A549 (cell line): ENCODE measurements at regions not wholly inside any gene's neighbourhood (a gene's known extent, or its start where the extent isn't known, plus 50 kb on each side); places are given as distances from the start of the nearest gene placed in this dataset.

Experiments
- ATAC-seq, 2 experiments: fragments of 200-7000 bp in 1 of 2; fragments of >200 bp in 1 of 2; cut with Nextera tagmentation in 1 of 2; cut with Tn5 transposase in 1 of 2; 3 replicates each; pipeline versions ENCODE4 v1.8.0 to v1.9.1; 2018 to 2020; ENCODE audit warnings: mild to moderate bottlenecking in 1 of 2, moderate library complexity in 1 of 2
- CTCF ChIA-PET: fragments of 300-600 bp; sonication (Branson Sonifier 250); formaldehyde crosslinking; extraction: SDS; loops from one replicate; lab custom pipeline; 2021; ENCODE audit warnings: antibody characterized with exemption, inconsistent platforms; lab: Yijun Ruan, JAX
- POLR2A ChIA-PET: fragments of 350-600 bp; formaldehyde crosslinking; extraction: SDS; loops from one replicate; lab custom pipeline; 2021; ENCODE audit warnings: antibody characterized with exemption, inconsistent platforms; lab: Yijun Ruan, JAX
- DNase-seq, 2 experiments: peaks; one replicate each; pipeline versions ENCODE4 v3.0.0 to v3.0.0-alpha.2; 2011 to 2016; ENCODE audit warnings: low read depth in 1 of 2, low spot score in 1 of 2
- FAIRE-seq: peaks from 2 replicates; lab custom pipeline; 2011; peaks lifted over from hg19 to GRCh38; lab: Jason Lieb, UNC
- H3K27ac ChIP-seq, 2 experiments: fragments of >200 bp; sonication (Bioruptor Twin); formaldehyde crosslinking; 3 replicates each; pipeline ENCODE4 v1.5.1; 2016 to 2017
- H3K4me1 ChIP-seq: fragments of >200 bp; sonication (Bioruptor Twin); formaldehyde crosslinking; 3 replicates; pipeline ENCODE4 v1.6.1; 2016
- H3K4me2 ChIP-seq: fragments of >200 bp; sonication (Bioruptor Twin); formaldehyde crosslinking; 3 replicates; pipeline ENCODE4 v1.6.1; 2016
- H3K4me3 ChIP-seq: fragments of >200 bp; sonication (Bioruptor Twin); formaldehyde crosslinking; 3 replicates; pipeline ENCODE4 v1.5.1; 2016
- H3K9me3 ChIP-seq: fragments of >200 bp; sonication (Bioruptor Twin); formaldehyde crosslinking; 3 replicates; pipeline ENCODE4 v1.6.1; 2016
- CEBPB ChIP-seq, 2 experiments: fragments of >200 bp in 1 of 2; sonication (Bioruptor Twin) in 1 of 2; formaldehyde crosslinking in 1 of 2; IDR thresholded peaks; 2 replicates each; pipeline ENCODE4 v1.6.1; 2012 to 2016
- CHD4 ChIP-seq: fragments of 200-600 bp; sonication (generic); IDR thresholded peaks from 2 replicates; pipeline ENCODE4 v1.6.1; 2016; ENCODE audit warnings: antibody characterized with exemption, mild to moderate bottlenecking, borderline replicate concordance
- EHMT2 ChIP-seq: fragments of 200-600 bp; sonication (generic); IDR thresholded peaks from 2 replicates; pipeline ENCODE4 v1.6.1; 2016; ENCODE audit warnings: antibody characterized with exemption, low read depth, mild to moderate bottlenecking, moderate library complexity
- ESRRA ChIP-seq: fragments of 150-350 bp; IDR thresholded peaks from 2 replicates; pipeline ENCODE4 v1.6.1; 2014; ENCODE audit warnings: mild to moderate bottlenecking, low read length, borderline replicate concordance
- FOXS1 ChIP-seq: fragments of 250-450 bp; sonication (Bioruptor Pico); IDR thresholded peaks from 2 replicates; pipeline ENCODE4 v1.5.0; 2020; ENCODE audit warnings: mild to moderate bottlenecking, moderate library complexity
- HDAC2 ChIP-seq: fragments of 200-600 bp; sonication (generic); IDR thresholded peaks from 2 replicates; pipeline ENCODE4 v1.6.1; 2016
- HEYL ChIP-seq: fragments of 250-450 bp; sonication (Bioruptor Pico); IDR thresholded peaks from 2 replicates; pipeline ENCODE4 v1.8.0; 2021; ENCODE audit warnings: mild to moderate bottlenecking, moderate library complexity
- HOXA7 ChIP-seq: fragments of 250-450 bp; sonication (Bioruptor Pico); IDR thresholded peaks from 2 replicates; pipeline ENCODE4 v1.5.0; 2020; ENCODE audit warnings: mild to moderate bottlenecking, moderate library complexity
- HOXB5 ChIP-seq: fragments of 250-450 bp; sonication (Bioruptor Pico); IDR thresholded peaks from 2 replicates; pipeline ENCODE4 v1.5.0; 2020; ENCODE audit warnings: mild to moderate bottlenecking, moderate library complexity
- JUNB ChIP-seq: fragments of >200 bp; sonication (Bioruptor Twin); formaldehyde crosslinking; IDR thresholded peaks from 2 replicates; pipeline ENCODE4 v1.6.1; 2016
- MAFK ChIP-seq: fragments of 450-650 bp; IDR thresholded peaks from 2 replicates; pipeline ENCODE4 v1.6.1; 2014; ENCODE audit not compliant: partially characterized antibody
- NFE2L2 ChIP-seq: fragments of 150-350 bp; conservative IDR thresholded peaks from 2 replicates; pipeline ENCODE4 v1.6.1; 2014; ENCODE audit warnings: low read length
- PBX3 ChIP-seq: IDR thresholded peaks from 2 replicates; pipeline ENCODE4 v1.6.1; 2012
- PHF8 ChIP-seq: fragments of 200-600 bp; sonication (generic); IDR thresholded peaks from 2 replicates; pipeline ENCODE4 v1.6.1; 2016; ENCODE audit warnings: low read depth, mild to moderate bottlenecking, antibody characterized with exemption, moderate library complexity, borderline replicate concordance
- RCOR1 ChIP-seq: fragments of 150-350 bp; IDR thresholded peaks from 2 replicates; pipeline ENCODE4 v1.6.1; 2014; ENCODE audit warnings: antibody characterized with exemption, low read length, low read depth
- SREBF2 ChIP-seq: fragments of 450-650 bp; IDR thresholded peaks from 2 replicates; pipeline ENCODE4 v1.6.1; 2014; ENCODE audit warnings: mild to moderate bottlenecking, moderate library complexity
- TFCP2L1 ChIP-seq: fragments of 250-450 bp; sonication (Bioruptor Pico); IDR thresholded peaks from 2 replicates; pipeline ENCODE4 v1.5.0; 2021; ENCODE audit warnings: mild to moderate bottlenecking
- TP53 ChIP-seq: fragments of 250-450 bp; sonication (Bioruptor Pico); IDR thresholded peaks from 2 replicates; pipeline ENCODE4 v1.5.0; 2021; ENCODE audit warnings: mild to moderate bottlenecking, moderate library complexity
- ZC3H11A ChIP-seq: fragments of 450-650 bp; IDR thresholded peaks from 2 replicates; pipeline ENCODE4 v1.6.1; 2014; ENCODE audit warnings: antibody characterized with exemption, mild to moderate bottlenecking
- ZNF302 ChIP-seq: fragments of 250-450 bp; sonication (Bioruptor Pico); IDR thresholded peaks from 2 replicates; pipeline ENCODE4 v1.9.0; 2021; ENCODE audit warnings: inconsistent platforms, mild to moderate bottlenecking, moderate library complexity
- WGBS: methylation state at CpG from one replicate; pipeline ENCODE4 v1.1.6; 2017; ENCODE audit errors: missing lambda C conversion rate; 5-methylcytosine and 5-hydroxymethylcytosine counted together
- TF ChIP-seq, protein P1 (sequence below): fragments of 250-450 bp; sonication (Bioruptor Pico); IDR thresholded peaks from 2 replicates; pipeline ENCODE4 v1.5.0; 2021; ENCODE audit warnings: mild to moderate bottlenecking, moderate library complexity, borderline replicate concordance
- TF ChIP-seq, protein P2 (sequence below): fragments of 250-450 bp; sonication (Bioruptor Pico); IDR thresholded peaks from 2 replicates; pipeline ENCODE4 v1.5.0; 2020; ENCODE audit warnings: low read depth, mild to moderate bottlenecking, moderate library complexity
- TF ChIP-seq, protein P3 (sequence below): fragments of >200 bp; sonication (Bioruptor Twin); formaldehyde crosslinking; IDR thresholded peaks from 3 replicates; pipeline ENCODE4 v1.5.1; 2016
- TF ChIP-seq, protein P4 (sequence below): fragments of 150-350 bp; IDR thresholded peaks from 2 replicates; pipeline ENCODE4 v1.6.1; 2014; ENCODE audit warnings: low read depth, mild to moderate bottlenecking, low read length

DNA sequence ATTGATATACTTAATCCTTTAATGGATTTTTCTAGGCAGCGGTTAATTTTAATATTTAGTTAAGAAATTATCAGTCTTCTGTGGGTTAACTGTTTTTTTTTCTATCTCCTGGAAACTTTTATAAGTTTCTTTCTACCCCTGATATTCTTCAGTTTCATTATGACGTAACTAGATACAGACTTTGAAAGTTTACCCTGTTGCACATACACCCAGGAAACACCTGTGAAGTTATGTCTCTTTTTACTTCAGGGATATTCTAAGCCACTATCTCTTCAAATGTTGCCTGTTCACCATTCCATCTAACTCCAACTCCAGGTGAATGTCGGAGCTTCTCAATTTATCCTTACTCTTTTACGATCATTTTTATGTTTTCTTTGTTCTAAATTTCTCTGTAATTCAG is 329.0 kb downstream of the ICE1 start:
- FAIRE-seq, result no peak
- H3K9me3 ChIP-seq, result no peaks in the 10 kb centered on the region
- ChIA-PET POLR2A (no interaction called here), CTCF (no interaction called here)
- ATAC-seq, result no peak
- DNase-seq, result no peak
- H3K4me2 ChIP-seq, result no peak overlapping the region
- H3K4me3 ChIP-seq, result no peak overlapping the region
- WGBS, result 23% methylated on average over 4 of the region's 4 CpGs
- H3K4me1 ChIP-seq, result no peaks in the 10 kb centered on the region
- H3K27ac ChIP-seq, result no peak overlapping the region
- no peak for TF ChIP-seq HEYL (CRISPR knock-in tag)
- TF ChIP-seq ESRRA, result no peak
- no peak for TF ChIP-seq RCOR1
- TF ChIP-seq PHF8, result no peak
- TF ChIP-seq FOXS1 (CRISPR knock-in tag), result no peak
- TF ChIP-seq CEBPB (IDR thresholded peaks at IDR 0.05), result no peak
- TF ChIP-seq, protein P1, sequence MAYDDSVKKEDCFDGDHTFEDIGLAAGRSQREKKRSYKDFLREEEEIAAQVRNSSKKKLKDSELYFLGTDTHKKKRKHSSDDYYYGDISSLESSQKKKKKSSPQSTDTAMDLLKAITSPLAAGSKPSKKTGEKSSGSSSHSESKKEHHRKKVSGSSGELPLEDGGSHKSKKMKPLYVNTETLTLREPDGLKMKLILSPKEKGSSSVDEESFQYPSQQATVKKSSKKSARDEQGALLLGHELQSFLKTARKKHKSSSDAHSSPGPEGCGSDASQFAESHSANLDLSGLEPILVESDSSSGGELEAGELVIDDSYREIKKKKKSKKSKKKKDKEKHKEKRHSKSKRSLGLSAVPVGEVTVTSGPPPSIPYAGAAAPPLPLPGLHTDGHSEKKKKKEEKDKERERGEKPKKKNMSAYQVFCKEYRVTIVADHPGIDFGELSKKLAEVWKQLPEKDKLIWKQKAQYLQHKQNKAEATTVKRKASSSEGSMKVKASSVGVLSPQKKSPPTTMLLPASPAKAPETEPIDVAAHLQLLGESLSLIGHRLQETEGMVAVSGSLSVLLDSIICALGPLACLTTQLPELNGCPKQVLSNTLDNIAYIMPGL (CRISPR knock-in tag), result no peak
- no peak for TF ChIP-seq HOXA7 (CRISPR knock-in tag)
- no peak for TF ChIP-seq TFCP2L1 (CRISPR knock-in tag)
- TF ChIP-seq ZC3H11A, result no peak

DNA sequence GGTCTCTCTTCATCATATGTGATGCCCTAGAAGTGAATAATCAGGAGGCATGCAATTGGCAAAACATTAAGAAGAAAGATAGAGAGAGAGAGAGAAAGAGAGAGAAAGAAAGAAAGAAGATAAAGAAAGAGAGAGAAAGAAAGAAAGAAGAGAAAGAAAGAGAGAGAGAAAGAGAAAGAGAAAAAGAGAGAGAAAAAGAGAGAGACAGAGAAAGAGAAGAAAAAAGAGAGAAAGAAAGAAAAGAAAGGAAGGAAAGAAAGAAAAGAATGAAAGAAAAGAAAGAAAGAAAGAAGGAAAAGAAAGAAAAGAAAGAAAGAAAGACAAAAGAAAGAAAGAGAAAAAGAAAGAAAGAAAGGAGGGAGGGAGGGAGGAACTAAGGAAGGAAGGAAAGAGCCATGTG is 318.9 kb downstream of the ICE1 start:
- FAIRE-seq, result no peak
- Histone ChIP-seq H3K9me3 (0 out of 3 replicates have a peak, but pooled peaks cover 3% of the 10 kb centered on the region), H3K4me2 (no peak overlapping the region), H3K4me3 (no peak overlapping the region), H3K27ac (no peak overlapping the region), H3K4me1 (no peaks in the 10 kb centered on the region)
- no peak for DNase-seq
- TF ChIP-seq, protein P2, sequence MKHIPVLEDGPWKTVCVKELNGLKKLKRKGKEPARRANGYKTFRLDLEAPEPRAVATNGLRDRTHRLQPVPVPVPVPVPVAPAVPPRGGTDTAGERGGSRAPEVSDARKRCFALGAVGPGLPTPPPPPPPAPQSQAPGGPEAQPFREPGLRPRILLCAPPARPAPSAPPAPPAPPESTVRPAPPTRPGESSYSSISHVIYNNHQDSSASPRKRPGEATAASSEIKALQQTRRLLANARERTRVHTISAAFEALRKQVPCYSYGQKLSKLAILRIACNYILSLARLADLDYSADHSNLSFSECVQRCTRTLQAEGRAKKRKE (CRISPR knock-in tag), result no peak
- TF ChIP-seq FOXS1 (CRISPR knock-in tag) (no peak), CHD4 (no peak), SREBF2 (no peak), NFE2L2 (no peak), TP53 (CRISPR knock-in tag) (no peak), HEYL (CRISPR knock-in tag) (no peak), RCOR1 (no peak), PBX3 (no peak), HOXB5 (CRISPR knock-in tag) (no peak), HDAC2 (no peak), ZNF302 (CRISPR knock-in tag) (no peak), MAFK (no peak), EHMT2 (no peak), JUNB (no peak)
- TF ChIP-seq, protein P3, sequence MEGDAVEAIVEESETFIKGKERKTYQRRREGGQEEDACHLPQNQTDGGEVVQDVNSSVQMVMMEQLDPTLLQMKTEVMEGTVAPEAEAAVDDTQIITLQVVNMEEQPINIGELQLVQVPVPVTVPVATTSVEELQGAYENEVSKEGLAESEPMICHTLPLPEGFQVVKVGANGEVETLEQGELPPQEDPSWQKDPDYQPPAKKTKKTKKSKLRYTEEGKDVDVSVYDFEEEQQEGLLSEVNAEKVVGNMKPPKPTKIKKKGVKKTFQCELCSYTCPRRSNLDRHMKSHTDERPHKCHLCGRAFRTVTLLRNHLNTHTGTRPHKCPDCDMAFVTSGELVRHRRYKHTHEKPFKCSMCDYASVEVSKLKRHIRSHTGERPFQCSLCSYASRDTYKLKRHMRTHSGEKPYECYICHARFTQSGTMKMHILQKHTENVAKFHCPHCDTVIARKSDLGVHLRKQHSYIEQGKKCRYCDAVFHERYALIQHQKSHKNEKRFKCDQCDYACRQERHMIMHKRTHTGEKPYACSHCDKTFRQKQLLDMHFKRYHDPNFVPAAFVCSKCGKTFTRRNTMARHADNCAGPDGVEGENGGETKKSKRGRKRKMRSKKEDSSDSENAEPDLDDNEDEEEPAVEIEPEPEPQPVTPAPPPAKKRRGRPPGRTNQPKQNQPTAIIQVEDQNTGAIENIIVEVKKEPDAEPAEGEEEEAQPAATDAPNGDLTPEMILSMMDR, result no peak
- TF ChIP-seq, protein P4, sequence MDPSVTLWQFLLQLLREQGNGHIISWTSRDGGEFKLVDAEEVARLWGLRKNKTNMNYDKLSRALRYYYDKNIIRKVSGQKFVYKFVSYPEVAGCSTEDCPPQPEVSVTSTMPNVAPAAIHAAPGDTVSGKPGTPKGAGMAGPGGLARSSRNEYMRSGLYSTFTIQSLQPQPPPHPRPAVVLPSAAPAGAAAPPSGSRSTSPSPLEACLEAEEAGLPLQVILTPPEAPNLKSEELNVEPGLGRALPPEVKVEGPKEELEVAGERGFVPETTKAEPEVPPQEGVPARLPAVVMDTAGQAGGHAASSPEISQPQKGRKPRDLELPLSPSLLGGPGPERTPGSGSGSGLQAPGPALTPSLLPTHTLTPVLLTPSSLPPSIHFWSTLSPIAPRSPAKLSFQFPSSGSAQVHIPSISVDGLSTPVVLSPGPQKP, result no peak
- CTCF ChIA-PET, result no interaction called here
- POLR2A ChIA-PET, result no interaction called here
- no peak for ATAC-seq
